GM19035 (cell line): ENCODE measurements at regions not wholly inside any gene's neighbourhood (a gene's known extent, or its start where the extent isn't known, plus 50 kb on each side); places are given as distances from the start of the nearest gene placed in this dataset.

Source experiments
- ATAC-seq: cut with Tn5 transposase; IDR thresholded peaks from one replicate; pipeline ENCODE4 v1.9.1; 2021; ENCODE audit not compliant: unreplicated experiment

DNA sequence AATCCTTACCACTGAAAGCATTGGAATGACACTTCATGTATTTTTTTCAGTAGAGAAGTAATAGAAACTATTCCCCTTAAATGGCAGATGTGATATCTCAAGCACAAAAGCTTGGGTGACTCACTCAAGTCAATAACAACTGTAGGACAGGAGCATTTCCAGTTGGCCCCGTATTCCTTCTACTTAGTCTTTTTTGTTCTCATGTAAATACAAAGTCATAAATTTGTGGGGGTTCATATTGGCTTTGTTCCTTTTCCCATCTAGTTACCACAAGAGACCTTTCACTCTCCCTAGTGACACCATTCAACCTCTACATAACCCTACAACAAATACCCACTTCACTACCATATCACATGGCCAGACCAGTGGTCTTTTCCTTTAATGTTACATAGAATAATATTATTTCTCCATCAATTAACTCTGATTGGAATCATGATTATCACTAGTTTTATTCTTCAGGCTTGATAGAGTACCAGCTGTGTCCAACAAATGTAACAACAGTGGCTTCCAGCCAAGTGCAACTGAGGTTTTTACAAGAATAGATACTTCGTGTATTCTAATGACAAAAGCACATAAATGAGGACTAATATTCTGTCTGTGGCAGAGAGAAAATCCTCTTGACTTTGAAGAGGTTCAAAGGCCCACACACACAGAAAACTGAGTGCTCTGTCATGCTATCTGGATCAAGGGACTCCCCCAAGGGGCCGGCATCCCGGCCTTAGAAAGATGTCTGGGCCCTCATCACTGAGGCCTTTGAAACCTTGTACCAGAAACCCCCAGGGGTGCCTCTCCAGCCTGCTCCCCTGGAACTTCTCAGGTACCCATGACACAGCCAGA is 94.0 kb upstream of the THBS1 start:
- ATAC-seq: no peak

DNA sequence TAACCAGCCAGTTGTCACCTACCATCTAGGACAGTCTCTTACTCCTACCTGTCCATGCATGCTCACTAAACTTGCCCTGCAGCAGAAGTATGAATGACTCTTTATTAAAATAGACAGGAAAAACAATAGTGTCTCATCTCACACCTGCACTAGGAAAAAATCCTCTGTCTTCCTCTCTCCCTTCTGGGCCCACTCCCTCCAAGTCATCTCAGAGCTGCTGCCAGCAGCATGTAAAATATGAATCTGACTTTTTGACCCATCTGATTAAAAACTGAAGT is 93.5 kb upstream of the THBS1 start:
- ATAC-seq: no peak

DNA sequence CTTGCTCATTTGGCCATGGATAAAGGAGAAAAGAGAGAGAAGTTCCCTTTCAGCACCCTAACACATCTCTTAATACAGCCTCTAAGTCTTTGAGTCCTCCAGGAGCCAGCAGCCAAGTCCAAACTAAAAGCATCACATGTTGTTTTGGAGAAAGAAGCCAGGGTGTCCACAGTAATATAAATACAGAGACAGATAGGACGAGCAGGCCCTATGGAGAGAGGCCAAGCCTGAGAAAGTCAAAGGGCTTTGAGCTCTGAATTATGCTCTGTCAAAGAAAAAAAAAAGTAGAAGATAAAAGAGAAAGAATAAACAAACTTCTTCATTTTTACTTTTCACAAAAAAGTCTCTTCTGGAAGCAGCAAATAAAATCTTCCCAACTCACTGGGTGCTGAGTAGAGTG is 92.4 kb upstream of the THBS1 start:
- no peak for ATAC-seq

DNA sequence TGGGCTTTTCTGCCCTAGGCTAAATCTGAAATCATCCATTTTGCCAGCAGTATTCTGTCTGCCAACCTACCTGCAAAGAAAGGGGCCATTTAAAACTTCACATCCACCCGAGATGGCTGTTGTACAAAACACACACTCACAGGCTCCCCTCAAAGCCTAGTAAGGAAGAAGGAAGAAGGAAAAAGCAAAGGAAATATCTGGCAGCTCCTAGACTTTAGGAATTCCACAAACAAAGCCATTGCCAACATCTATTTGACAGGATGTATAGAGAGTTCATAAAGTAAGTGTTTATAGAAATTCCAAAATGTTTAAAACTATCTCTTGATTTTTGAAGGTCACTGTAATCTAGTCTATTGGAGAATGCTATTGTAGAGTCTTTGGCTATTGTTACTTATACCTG is 91.9 kb upstream of the THBS1 start:
- no peak for ATAC-seq

DNA sequence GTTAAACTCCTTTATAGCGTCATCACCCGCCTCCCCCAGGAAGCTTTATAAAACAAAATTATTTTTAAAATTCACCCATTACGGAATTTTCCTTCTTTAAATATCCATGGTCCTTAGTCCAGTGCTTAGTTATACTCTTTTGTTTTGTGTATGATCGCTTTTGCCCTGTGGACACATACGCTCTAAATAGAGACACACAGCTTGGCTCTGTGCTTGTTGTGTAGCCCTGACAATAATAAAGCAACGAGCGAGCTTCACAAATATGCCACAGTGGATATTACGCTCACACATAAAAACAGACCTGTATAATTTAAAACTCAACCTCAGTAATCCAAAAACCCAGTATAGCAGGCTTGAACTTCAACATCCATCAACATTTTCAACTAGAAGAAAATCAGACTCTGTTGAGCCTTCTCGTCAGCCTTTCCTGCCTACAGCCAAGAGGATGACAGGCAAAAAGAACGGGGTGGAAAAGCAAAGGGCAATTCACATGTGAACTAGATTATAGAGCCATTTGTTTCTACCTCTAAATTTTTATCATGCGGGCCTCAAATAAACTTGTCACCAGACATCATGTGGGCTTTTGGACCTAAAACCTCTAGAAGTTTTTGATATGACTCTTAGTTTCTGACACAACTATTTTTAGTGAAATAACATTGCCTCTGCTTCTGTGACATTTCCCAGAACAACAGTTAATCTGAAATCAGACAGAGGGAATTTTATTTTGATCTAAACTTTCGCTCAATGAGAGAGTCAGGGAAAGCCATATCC is 89.6 kb upstream of the THBS1 start:
- ATAC-seq: no peak

DNA sequence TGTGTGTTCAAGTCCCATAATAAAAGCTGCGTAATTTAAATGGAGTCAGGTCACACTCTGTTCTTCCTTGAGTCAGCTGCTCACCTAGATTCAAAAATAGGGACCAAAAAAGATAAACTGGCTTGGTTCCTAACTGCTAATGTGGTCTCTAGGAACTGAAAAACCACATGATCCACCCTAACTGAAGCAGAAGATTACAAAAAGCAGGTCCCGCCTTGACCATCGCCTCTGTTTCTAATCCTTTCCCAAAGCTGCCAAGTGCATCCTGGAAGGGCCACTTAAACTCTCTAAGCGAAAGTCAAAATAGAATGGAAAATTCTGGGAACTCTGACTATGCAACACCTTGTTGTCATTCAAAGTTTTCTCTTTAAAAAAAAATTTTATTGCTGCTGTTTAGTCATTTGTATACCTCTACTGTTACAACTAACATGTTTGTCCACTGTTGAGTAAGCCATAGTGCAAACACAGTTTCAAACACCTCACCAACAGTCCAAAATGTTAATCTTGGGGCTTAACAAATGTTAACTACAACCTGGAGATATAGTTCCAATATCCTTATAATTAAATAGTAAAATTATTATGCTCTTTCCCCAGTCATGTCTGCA is 88.9 kb upstream of the THBS1 start:
- no peak for ATAC-seq

DNA sequence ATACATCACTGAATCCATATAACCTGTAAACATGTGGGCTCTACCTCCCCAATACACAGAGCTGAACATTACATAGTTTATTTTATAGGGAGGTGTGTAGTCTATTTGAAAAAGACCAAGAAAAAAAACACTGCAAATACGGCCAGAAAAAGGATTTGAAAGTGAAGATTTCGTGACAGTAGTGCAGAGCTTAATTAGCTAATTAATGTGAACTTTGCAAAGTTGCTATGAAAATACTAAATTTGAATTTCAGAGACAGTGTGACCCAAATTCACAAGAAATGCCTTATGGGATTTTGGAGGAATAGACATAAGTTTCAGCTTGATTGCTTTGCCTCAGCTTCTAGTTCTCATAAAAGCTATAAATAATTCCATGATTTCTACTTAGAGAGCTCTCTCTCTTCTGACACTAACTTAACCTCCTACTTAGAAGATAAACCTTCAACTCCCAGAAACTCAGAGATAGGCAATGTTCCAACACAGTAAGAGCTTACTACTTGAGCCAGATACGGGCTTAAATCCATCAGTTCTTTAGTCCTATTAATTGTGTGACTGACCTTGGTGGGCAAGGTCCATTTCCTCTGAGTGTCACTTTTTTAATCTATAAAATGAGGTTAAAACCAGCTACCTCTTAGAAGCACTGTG is 87.3 kb upstream of the THBS1 start:
- no peak for ATAC-seq

DNA sequence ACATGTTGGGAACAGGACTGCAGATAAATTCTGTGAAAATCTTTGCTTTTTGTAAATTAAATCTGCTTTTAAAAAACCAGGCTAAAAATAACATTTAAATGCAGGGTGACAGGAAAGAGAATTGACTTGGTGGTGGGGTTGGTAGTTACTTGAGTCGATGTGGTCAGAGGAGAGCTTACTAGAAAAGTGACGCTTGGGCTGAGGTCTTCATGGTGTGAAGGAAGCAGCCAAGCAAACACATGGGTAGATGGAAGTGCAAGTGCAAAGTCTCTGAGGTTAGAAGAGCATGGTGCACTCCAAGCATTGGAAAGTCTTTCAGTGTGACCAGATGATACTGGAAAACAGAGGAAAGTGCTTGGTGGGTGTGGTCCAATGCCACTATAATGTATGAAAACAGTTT is 86.4 kb upstream of the THBS1 start:
- ATAC-seq: no peak

DNA sequence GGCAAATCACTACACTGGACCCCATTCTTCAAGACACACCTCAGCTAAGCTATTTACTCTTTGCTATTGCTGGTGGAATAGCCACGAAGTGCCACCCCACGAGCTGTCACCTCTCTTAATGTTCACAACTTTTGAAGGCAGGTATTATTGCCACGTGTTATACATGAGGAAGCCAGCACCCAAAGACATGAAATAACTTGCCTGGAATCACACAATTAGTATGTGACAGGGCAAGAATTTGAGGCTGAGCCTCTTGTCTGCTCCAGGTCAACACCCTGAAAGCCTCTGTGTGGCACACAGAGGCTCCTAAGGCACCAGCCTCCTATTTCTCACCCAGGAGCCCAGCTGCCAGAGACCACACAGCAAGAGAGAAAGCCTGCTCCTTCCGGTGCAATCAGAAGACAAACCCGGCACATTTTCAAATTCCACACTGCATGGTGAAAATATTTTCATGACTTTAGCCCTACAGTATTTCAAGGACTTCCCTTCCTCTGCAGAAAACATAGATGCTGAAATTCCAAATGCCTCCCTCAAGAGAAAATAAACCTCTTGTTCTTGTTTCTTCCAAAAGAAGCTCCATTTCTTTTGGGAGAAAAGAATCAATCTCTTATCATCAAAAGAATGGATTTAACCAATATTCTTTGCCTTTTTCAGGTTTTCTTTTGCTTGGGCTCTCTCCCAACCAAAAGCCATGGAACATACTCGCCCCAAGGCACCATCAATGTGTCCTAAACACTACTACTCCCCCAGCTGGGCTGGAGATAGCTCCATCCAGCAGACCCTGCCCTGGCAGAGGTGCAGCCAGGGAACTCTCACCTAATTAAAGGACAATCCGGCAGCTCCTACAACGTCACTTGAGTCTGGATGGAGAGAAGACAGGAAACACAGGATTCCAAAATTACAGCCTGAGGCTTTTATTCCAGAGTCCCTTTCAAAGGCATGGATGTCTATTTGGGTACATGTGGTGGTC is 84.7 kb upstream of the THBS1 start:
- ATAC-seq: no peak

DNA sequence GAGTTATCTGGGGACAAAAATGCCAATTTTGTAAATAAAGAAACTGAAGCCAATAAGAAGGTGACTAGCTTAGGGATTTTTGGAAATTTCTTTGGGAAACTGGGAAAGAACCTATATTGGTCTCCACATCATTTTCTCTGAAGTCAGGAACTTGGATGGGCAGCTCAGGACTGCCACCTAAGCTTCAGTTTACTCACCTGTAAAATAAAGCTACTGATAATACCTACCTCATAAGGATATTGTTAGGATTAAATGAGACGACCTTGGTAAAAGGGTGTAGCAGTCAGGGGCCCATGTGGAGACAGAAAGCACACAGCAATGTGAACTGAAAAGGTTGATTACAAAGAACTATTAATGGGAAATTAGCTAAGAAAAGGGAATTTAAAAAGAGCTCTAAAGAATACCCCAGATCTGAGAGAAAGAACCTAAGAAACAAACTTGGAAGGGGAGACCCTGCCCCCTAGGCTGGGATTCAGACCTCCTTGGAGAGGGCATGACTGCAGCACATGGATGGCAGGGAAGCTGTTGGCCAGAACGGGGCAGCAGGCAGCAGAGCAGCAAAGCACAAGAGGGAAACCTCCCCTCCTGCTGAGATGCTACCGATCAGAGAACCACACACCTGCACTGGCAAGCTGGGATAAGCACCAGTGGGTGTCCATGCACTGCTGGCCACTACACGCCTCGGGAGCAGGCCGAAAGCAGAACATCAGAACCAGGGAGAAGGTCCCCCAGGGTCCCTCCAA is 83.7 kb upstream of the THBS1 start:
- no peak for ATAC-seq

DNA sequence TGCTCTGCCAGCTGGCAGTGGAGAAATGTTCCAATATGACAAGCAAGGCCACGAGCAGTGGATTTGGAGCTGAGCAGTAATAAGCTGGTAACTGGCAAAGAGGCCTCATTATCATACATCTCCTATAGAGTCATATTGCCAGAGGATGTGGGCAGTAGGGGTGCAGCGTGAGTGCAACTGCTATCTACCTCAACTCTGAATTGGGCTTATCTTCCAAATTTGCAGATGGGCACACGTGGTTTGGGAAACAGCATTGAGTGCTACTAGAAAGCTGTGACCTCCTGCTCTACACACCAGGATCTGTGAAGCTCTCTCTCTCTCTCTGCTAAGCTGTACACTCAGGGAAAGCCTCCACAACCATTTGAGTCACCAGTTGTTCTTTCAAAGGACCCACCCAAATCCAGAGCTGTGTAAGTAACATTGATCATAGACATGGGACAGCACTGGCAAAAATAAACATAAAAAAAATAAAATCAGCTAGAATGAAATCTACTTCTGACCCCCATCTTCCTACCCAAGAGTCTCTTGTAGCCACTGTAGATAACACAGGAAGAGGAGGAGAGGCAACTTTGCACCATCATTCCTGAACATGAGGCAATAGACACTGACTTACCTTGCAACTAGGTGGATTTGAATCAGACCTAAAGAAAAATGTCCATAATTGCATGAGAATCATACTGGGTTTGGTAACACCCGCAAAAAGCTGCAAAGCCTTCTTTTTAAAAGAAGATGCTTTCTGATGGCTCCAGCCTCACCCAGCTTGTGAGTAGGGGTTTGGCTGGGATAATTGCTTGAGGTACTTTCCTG is 82.9 kb upstream of the THBS1 start:
- no peak for ATAC-seq

DNA sequence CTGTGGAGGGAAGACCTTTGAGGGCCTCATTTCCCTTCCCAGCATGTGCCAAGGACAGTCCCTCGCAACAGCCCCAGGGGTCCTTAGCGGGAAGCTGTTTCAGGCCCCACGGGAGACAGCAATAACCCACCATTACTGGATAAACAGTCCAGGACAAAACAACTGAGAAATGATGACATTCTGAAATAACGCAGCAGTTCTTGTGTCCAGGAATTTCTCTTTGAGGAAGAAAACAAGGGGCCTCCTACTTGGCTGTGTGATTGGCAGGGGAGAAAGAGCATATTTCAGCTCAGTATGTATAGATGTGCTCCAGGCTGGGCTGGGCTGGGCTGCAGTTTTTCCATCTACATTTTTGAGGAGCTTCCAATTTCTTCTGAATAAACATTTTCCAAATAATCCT is 82.2 kb upstream of the THBS1 start:
- ATAC-seq: no peak

DNA sequence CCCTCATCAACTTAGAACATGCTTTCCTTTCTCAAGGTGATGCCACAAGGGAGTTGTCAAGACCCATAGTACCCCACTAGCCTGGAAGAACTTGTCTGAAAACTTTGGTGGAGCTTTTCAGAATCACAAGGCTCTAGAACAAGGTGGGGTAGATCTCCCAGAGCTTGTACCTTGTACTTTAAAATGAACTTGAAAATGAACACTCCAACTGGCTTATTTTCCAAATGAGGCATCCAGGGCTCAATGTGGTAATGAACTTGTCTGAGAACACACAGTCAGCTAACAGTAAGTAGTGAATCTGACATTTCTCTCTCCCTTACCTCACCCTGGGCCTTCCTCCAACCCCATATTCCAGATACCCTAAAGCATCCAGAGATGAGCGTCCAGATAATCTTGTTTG is 81.8 kb upstream of the THBS1 start:
- no peak for ATAC-seq

DNA sequence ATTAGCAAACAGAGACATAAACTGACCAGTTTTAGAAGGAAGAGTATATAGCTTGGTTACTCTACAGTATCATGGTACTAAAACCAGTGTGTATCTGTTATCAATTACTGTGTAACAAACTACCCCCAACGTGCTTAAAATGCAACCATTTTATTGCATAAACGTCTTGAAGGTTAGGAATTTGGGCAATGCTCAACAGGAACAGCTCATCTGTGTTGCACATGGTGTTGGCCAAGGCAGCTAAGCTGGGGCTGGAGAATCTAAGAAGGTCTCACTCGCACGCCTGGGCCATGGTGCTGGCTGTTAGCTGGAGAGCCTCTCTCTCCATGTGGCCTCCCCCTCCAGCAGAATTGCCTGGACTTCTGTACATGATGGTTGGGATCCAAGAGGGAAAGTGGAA is 81.2 kb upstream of the THBS1 start:
- ATAC-seq: no peak

DNA sequence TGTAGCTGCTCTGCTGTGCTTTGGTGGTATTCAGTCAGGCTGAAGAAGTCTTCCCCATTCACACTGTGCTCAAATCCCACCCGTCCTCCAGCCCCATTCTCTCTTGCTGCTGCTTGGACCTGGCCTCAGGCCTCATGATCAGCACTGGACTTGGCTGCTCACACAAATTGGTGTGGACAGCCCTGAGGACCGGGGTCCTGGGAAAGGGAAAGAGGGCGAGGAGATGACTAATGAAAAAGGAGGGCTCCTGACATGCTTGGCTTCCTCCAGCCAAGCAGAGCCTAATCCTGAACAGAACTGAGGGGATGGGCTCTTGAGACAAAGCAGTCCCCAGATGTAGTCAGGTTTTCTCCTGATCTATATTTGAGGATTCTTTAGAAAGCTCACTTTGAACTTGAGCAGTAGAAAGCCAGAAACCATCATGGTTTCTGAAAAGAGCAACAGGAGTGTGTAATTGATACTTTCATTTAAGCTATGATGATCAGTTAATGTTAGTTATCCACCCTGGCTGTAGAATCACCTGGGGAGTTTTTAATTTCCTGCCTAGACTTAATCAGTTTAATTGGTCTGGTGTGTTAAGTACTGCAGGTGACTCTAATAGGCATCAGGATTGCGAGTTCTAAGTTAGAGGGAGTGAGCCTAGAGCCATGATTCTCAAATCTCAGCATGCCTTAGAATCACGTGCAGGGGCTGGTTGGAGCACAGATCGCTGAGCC is 79.4 kb upstream of the THBS1 start:
- ATAC-seq: no peak

DNA sequence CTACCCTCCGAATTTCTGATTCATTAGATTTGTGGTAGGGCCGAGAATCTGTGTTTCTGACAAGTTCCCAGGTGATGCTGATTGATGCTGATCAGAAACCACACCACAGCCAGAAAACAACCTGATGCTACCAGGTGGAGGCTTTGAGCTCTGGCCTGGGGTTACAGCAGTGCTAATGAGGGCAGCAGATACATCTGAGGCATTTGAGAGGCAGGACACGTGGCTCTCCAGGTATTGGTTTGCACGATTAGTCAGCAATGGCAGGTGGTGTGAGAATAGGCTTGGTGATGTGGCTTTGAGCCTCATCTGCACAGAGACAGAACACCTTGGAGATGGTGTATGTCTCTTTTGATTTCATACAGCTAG is 78.8 kb upstream of the THBS1 start:
- ATAC-seq: no peak

DNA sequence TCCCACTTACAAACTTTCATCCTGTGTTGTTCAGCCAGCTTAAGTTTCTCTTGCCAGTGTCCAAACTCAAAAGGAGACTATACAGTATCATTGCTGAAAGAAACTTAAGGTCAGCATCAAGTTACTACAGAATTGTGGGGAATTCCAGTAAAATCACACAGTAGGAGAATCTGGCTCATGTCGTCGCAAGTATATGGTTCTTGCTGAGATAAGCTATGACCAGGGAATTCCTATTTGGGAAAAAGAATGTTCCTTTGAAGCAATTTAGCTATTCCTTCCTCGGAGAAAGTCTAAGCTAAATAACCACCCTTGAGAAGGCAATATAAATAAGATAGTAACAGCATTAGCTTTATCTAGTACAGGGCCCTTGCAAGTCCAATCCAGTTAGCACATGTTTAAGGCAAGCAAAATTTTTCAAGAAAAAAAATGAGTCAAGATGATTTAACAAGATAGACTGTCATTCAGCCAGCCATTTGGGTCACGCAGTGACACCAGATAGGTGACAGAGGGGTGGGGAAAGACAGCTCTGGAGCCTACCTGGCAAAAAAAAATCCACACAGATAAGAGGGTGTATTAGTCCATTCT is 78.2 kb upstream of the THBS1 start:
- no peak for ATAC-seq

DNA sequence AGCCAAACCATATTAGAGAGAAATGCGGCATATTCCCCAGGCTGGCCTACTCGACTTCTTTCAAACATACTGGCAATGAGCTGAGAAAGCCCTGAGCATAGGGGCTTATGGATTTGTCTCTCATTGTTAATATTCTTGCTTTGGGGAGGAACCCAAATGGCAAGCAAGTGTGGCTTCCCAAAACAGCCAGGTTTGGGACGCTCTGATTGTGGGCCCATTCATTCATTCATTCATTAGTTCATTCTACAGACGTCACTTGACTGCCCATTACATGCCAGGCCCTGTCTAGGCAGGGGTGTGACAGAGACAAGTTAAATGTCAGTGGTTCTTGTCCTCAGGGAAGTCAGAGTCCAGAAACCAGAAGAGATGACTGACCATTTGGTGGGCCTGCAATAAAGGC is 77.4 kb upstream of the THBS1 start:
- no peak for ATAC-seq
